Gastrocnemius medialis (tissue), 4 donors: ENCODE measurements at regions not wholly inside any gene's neighbourhood (a gene's known extent, or its start where the extent isn't known, plus 50 kb on each side); places are given as distances from the start of the nearest gene placed in this dataset.
A peak's percentile ranks its signal among the peaks of the same experiment; 100 is the strongest.

Experiments used
- ATAC-seq, 2 donors: fragments of 150-250 bp; one replicate each; pipeline ENCODE4 v1.9.1; 2016
- DNase-seq, 2 donors: peaks; one replicate each; pipeline ENCODE4 v3.0.0-alpha.2; 2019
- H3K27ac ChIP-seq, 4 donors: fragments of 200-600 bp; sonication (generic); 1 replicate in 1 of 4; 2 replicates in 3 of 4; pipeline ENCODE4 v1.5.1; 2016 to 2018; ENCODE audit warnings: mild to moderate bottlenecking in 2 of 4, moderate library complexity in 1 of 4
- H3K27me3 ChIP-seq, 3 donors: fragments of 200-600 bp; sonication (generic) in 2 of 3; 1 replicate in 1 of 3; 2 replicates in 2 of 3; pipeline versions ENCODE4 v1.5.1 to v1.6.0; 2016 to 2019; ENCODE audit warnings: mild to moderate bottlenecking in 1 of 3, moderate library complexity in 1 of 3
- H3K36me3 ChIP-seq, 2 donors: fragments of 200-600 bp; sonication (generic) in 1 of 2; one replicate each; pipeline ENCODE4 v1.5.1; 2017 to 2018
- H3K4me1 ChIP-seq, 2 donors: fragments of 200-600 bp; sonication (generic) in 1 of 2; one replicate each; pipeline ENCODE4 v1.5.1; 2016 to 2017; ENCODE audit warnings: mild to moderate bottlenecking in 2 of 2
- H3K4me3 ChIP-seq, 4 donors: fragments of 200-600 bp; sonication (generic) in 3 of 4; 1 replicate in 1 of 4; 2 replicates in 3 of 4; pipeline ENCODE4 v1.5.1; 2016 to 2019; ENCODE audit warnings: mild to moderate bottlenecking in 2 of 4
- H3K9me3 ChIP-seq, 3 donors: fragments of 200-600 bp; sonication (generic) in 2 of 3; 1 replicate in 1 of 3; 2 replicates in 2 of 3; pipeline ENCODE4 v1.5.1; 2016 to 2019
- POLR2A ChIP-seq, 2 donors: fragments of 450-650 bp; IDR thresholded peaks; one replicate each; pipeline ENCODE4 v1.6.1; 2017; ENCODE audit warnings: antibody characterized with exemption in 2 of 2, mild to moderate bottlenecking in 2 of 2, moderate library complexity in 2 of 2
- in situ Hi-C, 4 donors: fragments of 200-750 bp; cut with MboI; loops; one replicate each; pipeline versions ENCODE4 v1.15.0 to v1.8.0; 2017; ENCODE audit warnings: low sequenced_read_pairs in 4 of 4
- intact Hi-C: fragments of 100-400 bp; cut with DNase I; formaldehyde crosslinking; loops from one replicate; pipeline ENCODE4 v1.15.1; 2023; ENCODE audit warnings: low total_unique reads
- TF ChIP-seq, protein P1 (sequence below), 5 experiments: fragments of 450-650 bp in 3 of 5; fragments of 200-600 bp in 2 of 5; sonication (generic) in 2 of 5; IDR thresholded peaks in 4 of 5; conservative IDR thresholded peaks in 1 of 5; 1 replicate in 4 of 5; 2 replicates in 1 of 5; pipeline ENCODE4 v1.5.1; 2016 to 2019; ENCODE audit warnings: antibody characterized with exemption in 5 of 5, mild to moderate bottlenecking in 3 of 5, moderate library complexity in 3 of 5

DNA sequence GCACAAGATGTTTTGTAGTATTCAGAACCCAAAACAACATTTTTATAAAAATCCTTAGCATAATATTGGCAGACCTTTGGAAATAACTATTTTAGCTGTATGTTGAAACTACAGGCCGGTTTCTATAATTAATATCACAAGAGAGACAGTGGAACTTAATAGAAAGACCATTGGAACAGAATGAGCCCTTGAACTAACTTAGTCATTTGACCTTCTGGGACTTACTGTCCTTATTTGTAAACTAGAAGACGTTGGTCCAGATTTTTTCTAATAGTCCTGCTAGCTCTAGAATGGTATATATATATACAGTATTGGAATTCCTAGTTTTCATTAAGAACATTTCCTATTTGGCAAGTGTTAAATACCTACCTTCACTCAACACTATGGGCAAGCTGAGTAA lies 69.5 kb upstream of the ALDH1A1 start:
- H3K9me3 ChIP-seq: peaks cover 0 to 13% (median 0%) of the 10 kb centered on the region in 3 donors
- H3K27me3 ChIP-seq: no peaks in the 10 kb centered on the region
- DNase-seq: no peak
- intact Hi-C loops: loop anchor here (5.0 to 10.0 kb wide), 3 partner anchors 62 to 165 kb away; partner anchors contain the start of gene ALDH1A1
- no peak overlapping the region for H3K4me3 ChIP-seq
- in situ Hi-C loops: loop anchor here in 1 of 4 donors (5.0 kb wide), 1 partner anchor 165 kb away; no protein-coding TSS in a partner anchor
- peaks cover 10 to 13% of the 10 kb centered on the region in 2 donors for H3K4me1 ChIP-seq
- peak; percentile 46 to 59 for ATAC-seq
- TF ChIP-seq, protein P1, sequence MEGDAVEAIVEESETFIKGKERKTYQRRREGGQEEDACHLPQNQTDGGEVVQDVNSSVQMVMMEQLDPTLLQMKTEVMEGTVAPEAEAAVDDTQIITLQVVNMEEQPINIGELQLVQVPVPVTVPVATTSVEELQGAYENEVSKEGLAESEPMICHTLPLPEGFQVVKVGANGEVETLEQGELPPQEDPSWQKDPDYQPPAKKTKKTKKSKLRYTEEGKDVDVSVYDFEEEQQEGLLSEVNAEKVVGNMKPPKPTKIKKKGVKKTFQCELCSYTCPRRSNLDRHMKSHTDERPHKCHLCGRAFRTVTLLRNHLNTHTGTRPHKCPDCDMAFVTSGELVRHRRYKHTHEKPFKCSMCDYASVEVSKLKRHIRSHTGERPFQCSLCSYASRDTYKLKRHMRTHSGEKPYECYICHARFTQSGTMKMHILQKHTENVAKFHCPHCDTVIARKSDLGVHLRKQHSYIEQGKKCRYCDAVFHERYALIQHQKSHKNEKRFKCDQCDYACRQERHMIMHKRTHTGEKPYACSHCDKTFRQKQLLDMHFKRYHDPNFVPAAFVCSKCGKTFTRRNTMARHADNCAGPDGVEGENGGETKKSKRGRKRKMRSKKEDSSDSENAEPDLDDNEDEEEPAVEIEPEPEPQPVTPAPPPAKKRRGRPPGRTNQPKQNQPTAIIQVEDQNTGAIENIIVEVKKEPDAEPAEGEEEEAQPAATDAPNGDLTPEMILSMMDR (IDR thresholded peaks at IDR 0.05 in 4 of 5, conservative IDR thresholded peaks at IDR 0.05 in 1 of 5): no peak
- no peak for TF ChIP-seq POLR2A (IDR thresholded peaks at IDR 0.05)
- no peaks in the 10 kb centered on the region for H3K36me3 ChIP-seq
- H3K27ac ChIP-seq: no peak overlapping the region

DNA sequence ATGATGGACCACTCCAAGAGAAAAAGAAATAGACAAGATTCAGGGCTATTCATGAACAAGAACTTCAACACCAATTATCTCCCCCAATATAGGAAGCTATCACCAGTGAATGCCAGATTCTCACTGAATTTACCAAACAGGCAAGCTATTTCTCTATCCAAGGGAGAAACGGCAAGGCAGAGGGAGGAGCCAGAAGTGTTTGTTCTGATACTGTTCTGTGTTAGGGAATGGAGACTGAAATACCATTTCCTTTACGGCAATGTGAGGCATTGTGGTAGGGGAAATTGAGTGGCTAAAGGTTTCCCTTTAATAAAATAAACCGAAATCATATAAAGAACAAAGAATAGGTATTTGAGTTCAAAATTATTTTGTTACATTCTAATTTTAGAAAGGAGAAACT lies 68.0 kb upstream of the ALDH1A1 start:
- Histone ChIP-seq H3K4me3 (no peak overlapping the region), H3K27me3 (no peaks in the 10 kb centered on the region), H3K27ac (no peak overlapping the region), H3K4me1 (peaks cover 10 to 13% of the 10 kb centered on the region in 2 donors), H3K9me3 (peaks cover 0 to 13% (median 0%) of the 10 kb centered on the region in 3 donors), H3K36me3 (no peaks in the 10 kb centered on the region)
- ATAC-seq (no peak), DNase-seq (no peak)
- no peak for TF ChIP-seq POLR2A (IDR thresholded peaks at IDR 0.05)
- TF ChIP-seq, protein P1 (IDR thresholded peaks at IDR 0.05 in 4 of 5, conservative IDR thresholded peaks at IDR 0.05 in 1 of 5): no peak
- intact Hi-C loops (loop anchor here (5.0 to 10.0 kb wide), 3 partner anchors 64 to 164 kb away; partner anchors contain the start of gene ALDH1A1), in situ Hi-C loops (loop anchor here in 1 of 4 donors (5.0 kb wide), 1 partner anchor 164 kb away; no protein-coding TSS in a partner anchor)

DNA sequence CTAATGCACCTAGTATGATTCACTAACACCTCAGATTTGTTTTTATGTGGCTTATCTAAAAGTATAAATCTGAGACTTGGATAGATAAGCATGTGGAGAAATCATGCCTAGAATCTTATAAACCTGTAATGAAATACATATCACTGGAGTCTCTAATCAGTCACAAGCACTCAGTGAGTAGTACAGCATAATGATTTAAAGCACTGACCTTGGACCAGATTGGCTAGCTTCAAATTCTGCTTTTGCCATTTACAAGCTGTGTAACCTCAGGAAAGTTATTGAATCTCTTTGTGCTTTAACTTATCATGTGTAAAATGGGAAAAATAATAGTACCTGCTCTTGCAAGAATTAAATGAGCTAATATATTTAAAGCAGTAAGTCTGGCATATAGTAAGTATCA lies 61.2 kb upstream of the ALDH1A1 start:
- H3K36me3 ChIP-seq: no peaks in the 10 kb centered on the region
- no peak overlapping the region for H3K4me3 ChIP-seq
- no peak overlapping the region for H3K27ac ChIP-seq
- ATAC-seq (no peak), DNase-seq (no peak)
- no peaks in the 10 kb centered on the region for H3K27me3 ChIP-seq
- no peak for TF ChIP-seq POLR2A (IDR thresholded peaks at IDR 0.05)
- TF ChIP-seq, protein P1 (IDR thresholded peaks at IDR 0.05 in 4 of 5, conservative IDR thresholded peaks at IDR 0.05 in 1 of 5): no peak
- intact Hi-C loops (no loop called here), in situ Hi-C loops (loop anchor here in 2 of 4 donors (10.0 kb wide), 2 partner anchors 129 to 149 kb away; no protein-coding TSS in a partner anchor)
- H3K9me3 ChIP-seq: peaks cover 0 to 11% (median 0%) of the 10 kb centered on the region in 3 donors
- peaks cover 0 to 5% of the 10 kb centered on the region in 2 donors for H3K4me1 ChIP-seq

DNA sequence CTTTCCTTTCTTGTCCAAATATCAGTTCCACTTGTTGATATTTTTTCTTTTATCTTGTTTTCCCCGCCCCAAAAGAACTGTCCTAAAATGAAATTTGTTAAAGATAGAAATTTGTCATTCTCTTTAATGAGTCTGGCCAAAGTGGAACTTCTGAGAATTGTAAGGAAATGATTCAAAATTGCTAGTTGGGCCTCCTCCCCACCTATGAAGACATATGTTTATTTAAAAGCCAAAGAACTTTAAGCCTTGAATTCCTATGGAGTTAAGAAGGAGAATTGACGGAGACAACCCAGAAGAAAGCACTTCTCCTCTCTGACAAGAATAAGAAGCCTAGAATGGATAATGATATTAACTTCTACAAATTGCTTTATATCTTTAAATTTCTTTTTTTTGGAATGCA lies 59.1 kb upstream of the ALDH1A1 start:
- peak overlapping the region in 2 of 4 donors; percentile 28 to 59 for H3K27ac ChIP-seq
- no peak overlapping the region for H3K4me3 ChIP-seq
- no peaks in the 10 kb centered on the region for H3K36me3 ChIP-seq
- no peaks in the 10 kb centered on the region for H3K27me3 ChIP-seq
- no peaks in the 10 kb centered on the region for H3K9me3 ChIP-seq
- DNase-seq (no peak), ATAC-seq (no peak)
- TF ChIP-seq, protein P1 (IDR thresholded peaks at IDR 0.05 in 4 of 5, conservative IDR thresholded peaks at IDR 0.05 in 1 of 5): no peak
- no peak for TF ChIP-seq POLR2A (IDR thresholded peaks at IDR 0.05)
- intact Hi-C loops: no loop called here
- peaks cover 0 to 5% of the 10 kb centered on the region in 2 donors for H3K4me1 ChIP-seq
- in situ Hi-C loops: loop anchor here in 2 of 4 donors (10.0 kb wide), 2 partner anchors 127 to 147 kb away; no protein-coding TSS in a partner anchor
